ENCODE measurements at regions not wholly inside any gene's neighbourhood (a gene's known extent, or its start where the extent isn't known, plus 50 kb on each side); places are given as distances from the start of the nearest gene placed in this dataset.

DNA sequence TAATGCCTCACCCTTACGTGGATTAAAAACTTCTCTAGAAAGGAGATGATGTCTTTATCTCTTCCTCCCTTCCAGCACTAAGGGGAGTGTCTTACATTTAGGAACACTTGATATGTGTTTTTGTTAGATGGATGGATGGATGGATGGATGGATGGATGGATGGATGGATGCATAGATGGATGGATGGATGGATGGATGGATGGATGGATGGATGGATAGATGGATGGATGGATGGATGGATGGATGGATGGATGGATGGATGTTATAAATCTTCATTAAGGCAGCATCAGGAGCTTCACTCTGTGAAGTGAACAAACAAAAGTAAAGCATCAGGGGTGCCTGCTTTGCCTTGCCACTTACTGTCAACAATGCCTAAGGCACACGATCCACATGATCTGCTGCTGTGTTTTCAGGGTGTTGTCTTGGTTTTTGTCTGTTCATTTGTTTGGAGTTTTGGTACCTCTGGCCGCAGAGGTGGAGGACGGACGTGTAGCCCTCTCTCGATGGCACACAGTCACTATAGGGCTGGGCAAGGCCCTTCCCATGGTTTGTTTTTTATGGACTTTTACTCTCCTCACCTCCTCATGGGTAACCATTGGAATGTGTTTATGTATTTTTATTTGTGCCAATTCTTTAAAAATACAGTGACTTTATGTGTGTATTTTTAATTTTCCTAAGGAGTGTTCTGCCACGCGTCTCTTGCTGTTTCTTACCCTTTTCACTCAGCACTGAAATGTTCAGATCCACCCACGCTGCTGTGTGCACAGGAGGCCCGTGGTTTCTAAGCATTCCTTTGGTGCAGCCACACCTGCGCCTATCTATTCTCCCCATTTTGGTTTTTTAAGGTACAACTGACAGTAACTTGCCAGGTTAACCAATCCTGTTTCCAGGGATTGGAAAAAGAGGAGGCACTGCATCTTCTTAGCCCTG is 91.8 kb upstream of the ENPP6 start:
- no peak for DNase-seq

DNA sequence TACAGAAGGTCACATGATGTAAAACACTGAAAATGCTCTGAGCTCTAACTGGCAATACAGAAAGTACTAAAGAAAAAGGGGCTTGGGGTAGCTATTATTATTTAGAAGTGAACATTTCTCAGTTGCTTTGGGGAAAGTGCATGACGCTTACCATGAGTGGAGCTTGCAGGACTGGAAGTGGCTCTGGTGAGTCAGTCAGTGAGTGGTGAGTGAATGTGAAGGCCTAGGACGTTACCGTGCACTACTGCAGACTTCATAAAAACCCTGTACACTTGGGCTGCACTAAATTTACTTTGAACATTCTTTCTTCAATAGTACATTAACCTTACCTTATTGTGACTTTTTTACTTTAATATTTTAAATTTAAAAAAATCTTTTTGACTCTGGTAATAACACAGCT is 89.3 kb upstream of the ENPP6 start:
- no peak for DNase-seq

DNA sequence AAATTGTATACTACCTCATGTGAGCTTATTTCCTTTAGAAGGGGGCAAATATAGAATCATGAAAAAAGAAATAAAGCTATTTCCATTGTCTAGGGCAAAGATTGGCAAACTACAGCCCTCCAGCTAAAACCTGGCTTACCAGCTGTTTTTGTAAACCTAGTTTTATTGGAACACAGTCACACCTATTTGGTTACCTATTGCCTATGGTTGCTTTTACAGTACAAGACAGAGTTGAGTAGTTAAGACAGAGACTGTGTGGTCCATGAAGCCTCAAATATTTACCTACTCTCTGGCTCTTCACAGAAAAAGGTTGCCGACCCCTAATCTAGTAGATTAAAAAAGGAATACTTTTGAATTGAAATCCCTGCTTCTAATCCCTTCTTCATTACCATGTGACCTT is 88.8 kb upstream of the ENPP6 start:
- DNase-seq, result no peak

DNA sequence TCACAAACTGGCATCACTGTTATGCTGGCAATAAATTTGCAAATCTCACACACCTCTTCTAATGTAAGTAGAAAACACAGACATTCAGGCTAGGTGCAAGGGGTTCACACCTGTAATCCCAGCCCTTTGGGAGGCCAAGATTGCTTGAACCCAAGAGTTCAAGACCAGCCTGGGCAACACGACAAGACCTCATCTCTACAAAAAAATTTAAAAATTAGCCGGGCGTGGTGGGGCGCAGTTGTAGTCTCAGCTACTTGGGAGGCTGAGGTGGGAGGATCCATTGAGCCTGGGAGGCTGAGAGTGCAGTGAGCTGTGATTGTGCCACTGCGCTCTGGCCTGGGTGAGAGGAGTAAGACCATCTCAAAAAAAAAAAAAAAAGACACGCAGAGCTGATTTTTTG is 83.1 kb upstream of the ENPP6 start:
- no peak for DNase-seq

DNA sequence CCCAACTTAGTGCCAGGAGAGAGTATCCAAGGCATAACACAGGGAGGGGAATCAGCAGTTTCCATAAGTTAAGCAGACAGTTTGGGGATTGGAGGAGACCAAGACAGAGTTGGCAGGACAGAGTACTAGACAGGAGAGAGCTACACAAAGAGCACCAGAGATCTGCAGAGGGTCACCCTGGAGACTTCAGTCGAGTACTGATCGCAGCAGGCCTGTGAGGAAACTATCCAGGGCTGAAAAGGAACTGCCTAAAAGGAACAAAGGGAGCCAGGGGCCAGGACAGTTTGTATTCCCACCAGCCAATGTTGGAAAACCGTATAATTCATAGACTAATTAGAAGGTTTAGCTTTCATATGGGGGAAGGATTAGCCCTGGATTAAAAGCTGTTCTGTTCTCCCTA is 80.6 kb upstream of the ENPP6 start:
- no peak for DNase-seq

DNA sequence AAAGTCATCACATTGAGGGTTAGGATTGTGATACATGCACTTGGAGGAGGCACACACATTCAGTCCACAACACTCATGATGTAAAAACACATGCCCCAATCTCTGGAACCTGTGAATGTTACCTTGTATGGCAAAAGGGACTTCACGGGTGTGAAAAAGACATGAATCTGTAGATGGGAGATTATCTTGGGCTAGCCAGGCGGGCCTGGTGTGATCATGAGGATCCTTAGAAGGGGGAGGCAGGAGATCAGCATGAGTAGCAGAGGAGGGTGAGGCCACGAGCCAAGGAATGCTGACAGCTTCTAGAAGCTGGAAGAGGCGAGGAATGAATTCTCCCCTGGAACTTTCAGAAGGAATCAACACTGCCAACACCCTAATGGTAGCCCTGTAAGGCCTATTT is 77.5 kb upstream of the ENPP6 start:
- no peak for DNase-seq

DNA sequence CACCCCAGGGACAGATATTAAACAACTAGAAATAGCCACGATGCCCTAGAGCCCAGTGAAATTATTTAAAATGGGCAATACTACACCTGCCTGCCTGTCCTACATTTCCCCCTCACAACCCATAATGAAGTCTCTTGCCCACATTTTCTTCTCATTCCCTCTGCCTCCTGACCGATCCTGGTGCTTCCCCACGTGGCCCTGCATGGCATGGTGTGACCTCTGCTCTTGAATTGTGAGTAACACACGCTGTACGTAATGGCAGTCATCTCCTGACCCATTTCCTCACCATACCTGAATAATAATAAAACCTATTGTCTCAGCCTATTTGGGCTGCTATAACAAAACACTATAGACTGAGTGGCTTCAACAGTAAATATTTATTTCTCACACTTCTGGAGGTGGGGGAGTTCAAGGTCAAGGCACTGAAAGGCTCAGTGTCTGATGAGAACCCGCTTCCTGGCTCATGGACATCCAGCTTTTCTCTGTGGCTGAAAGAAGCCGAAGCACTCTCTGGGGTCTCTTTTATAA is 77.0 kb upstream of the ENPP6 start:
- no peak for DNase-seq

DNA sequence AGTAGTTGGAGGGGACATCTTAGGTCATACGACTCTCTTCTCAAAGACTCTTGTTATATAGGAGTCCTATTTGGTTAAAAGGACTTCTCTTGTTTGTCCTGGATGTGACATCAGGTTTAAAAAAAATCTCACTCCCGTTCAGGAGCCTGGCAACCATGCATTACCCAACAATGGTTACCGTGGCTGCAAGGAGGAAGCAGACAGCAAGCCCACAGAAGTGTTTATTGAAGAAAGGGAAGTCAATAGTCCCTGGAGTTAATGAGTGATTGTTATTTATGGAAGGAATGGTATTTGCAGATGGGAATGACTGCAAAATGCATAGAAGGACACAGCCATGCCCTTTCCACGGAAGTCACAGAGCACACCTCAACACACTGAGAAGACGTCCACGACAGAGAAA is 75.9 kb upstream of the ENPP6 start:
- DNase-seq, result peak; percentile 24 to 54

DNA sequence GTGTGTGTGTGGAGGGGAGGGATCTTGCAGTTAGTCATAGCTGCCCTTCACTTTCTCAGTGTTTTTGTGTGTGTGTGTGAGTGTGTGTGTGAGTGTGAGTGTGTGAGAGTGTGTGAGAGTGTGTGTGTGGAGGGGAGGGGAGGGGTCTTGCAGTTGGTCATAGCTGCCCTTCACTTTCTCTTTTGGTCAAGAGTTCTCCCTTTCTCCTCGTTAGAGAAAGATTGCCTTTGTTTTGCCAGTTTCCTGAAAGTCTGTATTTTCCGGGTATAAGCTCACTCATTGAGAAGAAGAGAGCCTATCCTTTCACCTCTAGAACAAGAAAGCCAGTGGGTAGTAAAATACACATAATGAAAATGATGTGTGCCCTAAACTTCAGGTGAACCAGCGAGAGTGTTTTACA is 75.2 kb upstream of the ENPP6 start:
- DNase-seq, result no peak

DNA sequence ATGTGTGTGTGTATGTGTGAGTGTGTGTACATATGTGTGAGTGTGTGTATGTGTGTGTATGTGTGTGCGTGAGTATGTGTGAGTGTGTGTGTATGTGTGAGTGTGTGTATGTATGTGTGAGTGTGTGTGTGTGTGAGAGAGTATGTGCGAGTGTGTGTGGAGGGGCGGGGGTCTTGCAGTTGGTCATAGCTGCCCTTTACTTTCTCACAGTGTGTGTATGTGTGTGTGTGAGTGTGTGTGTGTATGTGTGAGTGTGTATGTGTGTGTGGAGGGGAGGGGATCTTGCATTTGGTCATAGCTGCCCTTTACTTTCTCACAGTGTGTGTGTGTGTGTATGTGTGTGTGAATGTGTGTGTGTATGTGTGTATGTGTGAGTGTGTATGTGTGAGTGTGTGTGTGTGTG is 74.8 kb upstream of the ENPP6 start:
- no peak for DNase-seq

DNA sequence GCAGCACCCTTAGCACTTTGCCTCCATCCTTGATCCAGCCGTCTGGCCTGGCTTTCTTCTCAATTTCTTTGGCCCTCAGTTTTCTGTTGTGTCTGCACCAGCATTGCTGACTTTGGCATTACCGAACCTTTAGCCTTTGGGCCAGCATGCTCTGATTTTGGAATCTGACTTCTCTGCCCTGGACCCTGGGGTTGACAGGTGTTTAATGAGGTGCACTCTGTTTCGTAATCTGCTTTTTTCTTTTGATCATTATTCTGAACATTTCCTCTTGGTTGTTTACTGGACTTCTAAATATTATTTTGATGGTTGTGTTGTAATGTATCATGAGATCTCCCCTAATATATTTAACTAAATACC is 71.5 kb upstream of the ENPP6 start:
- no peak for DNase-seq

DNA sequence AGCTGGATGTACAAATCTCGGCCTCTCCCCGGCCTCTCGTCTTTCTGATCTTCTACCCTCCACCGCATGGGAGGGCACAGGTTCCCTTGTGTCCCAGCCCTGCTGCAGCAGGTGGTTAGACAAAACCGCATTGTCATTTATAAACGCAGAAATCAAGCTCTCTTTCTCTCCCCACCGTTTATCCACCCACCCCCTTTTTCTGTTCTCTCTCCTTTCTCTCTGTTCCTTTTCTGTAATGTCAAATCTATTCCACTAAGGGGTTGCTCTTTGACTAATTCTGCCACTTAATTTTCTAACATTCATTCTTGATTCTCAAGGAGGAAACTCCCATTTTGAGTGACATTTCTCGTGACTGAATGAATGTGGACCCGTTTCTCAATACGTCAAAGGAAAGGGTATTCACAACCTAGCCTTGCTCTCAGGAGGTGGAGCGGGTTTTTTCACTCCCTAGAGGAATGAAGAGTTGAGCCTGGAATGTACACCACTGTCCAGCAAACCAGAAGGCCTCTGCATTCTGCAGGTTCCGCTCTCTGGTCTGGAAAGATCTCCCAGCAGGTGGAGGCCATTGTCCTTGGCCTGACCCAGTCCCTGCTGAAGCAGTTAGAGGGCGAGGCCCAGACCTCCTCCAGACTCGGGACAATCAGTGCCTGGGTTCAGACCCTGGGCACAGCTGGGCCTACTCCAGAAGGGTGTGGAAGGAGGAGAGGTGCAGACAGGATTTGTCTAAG is 70.9 kb upstream of the ENPP6 start:
- no peak for DNase-seq

DNA sequence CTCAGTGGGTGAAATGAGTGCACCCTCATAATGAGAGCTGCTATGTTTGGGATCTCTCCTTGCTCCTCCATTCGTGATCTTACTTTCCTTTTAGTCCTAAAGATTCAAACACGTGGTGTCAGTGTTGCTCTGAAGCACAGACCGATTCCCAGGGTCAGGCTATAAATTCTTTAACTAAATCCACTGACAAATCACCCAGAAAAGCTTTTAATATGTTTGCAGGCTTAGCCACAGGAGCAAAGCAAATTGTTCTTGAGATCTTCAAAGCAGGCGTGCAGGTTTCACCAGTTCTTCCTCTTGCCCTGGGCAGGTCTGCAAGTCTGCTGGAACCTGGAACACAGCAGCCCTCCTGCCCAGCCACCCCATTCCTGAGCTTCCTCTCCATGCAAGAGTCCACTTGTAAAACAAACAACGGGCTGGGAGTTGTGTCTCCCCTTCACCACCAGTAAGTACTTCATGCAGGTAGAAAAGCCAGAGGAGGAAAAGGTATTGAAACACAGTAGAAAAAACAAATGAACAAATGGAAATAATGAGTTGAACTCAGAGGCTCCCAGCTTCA is 70.1 kb upstream of the ENPP6 start:
- no peak for DNase-seq

DNA sequence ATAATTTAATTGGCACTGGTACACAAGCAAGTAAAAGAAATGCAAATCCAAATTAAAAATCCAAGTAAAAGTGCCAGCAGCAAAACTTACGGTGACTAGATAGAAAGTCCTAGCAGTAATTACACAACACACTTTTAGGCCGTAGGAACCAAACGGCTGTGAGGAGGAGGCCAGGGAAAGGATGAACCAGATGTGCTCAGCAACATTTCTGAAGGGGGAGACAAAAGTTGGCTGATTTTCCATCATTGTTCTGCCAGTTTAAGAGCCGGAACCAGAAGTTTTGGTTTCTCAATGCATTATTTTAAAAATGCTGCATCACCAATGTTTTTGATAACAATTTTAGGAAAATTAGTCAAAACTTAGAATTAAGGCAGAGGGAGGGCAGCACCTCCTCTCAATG is 68.7 kb upstream of the ENPP6 start:
- no peak for DNase-seq

DNA sequence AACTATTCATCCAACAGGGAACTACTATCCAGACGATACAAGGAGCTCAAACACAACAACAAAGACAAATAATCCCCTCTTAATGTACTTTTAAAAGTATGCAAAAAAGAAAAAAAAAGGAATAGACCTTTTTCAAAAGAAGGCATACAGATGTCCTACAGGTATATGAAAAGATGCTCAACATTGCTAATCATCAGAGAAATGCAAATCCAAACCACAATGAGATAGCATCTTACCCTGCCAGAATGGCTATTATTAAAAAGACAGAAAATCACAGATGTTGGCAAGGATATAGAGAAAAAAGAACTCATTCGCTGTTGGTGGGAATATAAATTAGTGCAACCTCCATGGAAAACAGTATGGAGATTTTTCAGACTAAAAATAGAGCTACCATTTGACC is 67.1 kb upstream of the ENPP6 start:
- DNase-seq, result no peak

DNA sequence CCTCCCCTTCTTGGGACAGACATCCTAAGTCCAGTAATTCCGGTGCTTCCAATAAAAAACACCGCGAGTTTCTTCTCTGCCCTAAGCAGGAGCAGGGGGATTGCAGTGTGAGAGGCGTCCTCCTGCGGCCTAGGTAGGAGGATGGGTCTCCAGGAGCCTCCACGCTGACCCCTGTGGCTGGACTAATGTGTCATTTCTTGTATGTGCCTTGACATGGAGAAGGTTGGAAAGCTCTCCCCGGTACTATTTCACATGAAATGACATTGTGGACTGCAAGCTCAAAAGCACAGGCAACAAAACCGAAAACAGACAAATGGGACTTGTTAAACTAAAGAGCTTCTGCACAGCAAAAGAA is 66.6 kb upstream of the ENPP6 start:
- no peak for DNase-seq

DNA sequence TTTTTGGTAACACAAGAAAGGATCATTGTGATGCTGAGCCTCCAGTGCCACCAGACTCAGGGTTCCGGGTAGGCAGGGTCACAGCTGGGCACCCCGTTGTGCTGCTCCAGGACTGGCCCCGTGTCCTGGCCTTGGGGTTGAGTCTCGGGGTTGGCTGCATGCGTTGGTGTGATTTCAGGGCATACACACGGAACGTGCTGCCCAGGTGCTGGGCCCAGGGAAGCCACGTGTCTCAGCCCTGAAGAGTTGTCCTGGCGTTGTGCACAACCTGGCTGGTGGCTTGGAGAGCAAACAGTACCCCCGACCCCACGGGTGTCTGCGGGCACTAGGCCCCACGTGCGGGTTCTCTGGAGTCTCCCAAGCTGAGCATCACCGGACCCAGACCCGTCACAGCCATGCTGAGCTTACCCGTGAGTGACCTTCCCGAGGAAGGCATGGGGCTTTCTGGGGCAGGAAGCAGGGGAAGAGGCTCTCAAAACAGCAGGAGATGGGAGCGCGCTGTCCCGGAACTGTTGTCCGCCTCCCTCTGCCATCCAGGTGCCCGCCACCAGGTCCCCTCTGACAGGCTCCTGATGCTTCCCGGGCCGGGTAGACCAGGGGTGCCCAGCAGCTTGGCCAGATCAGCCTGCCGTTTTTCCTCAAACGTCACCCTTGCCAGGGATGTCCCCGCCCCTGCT is 66.1 kb upstream of the ENPP6 start:
- no peak for DNase-seq

DNA sequence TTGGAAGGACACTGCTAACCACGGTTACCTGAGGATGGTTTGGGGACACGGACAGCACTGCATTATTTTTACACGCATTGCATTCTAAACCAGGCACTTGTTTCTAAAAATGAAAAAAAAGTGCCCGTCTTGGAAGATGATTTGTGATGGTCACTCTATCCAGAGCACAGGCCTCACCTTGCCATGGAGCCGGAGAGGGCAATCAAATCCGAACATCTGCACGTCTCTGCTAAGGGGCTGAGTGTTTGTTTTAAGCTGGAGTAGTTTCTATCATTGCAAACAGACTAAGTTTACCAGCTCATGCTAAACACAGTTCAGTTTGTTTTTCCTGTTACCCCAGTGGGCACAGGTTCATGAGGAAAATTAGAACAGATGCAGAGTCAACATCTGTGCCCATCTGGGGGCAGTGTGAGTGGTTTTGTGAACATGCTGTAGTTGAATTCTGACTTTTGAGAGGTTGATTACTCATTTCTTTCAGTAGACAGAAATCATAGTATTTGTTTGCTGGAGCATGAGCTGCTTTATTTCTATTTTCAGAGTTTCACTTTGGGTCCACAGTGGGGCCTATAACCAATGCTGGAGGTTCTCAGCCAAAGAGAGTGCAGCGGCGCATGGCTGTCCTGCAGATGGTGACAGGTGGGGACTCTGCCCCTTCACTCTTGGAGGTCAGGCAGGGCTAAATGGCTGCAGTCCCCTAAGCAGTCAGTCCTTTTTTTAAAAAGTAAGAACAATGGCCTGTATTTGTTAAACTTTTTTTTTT is 65.4 kb upstream of the ENPP6 start:
- no peak for DNase-seq

DNA sequence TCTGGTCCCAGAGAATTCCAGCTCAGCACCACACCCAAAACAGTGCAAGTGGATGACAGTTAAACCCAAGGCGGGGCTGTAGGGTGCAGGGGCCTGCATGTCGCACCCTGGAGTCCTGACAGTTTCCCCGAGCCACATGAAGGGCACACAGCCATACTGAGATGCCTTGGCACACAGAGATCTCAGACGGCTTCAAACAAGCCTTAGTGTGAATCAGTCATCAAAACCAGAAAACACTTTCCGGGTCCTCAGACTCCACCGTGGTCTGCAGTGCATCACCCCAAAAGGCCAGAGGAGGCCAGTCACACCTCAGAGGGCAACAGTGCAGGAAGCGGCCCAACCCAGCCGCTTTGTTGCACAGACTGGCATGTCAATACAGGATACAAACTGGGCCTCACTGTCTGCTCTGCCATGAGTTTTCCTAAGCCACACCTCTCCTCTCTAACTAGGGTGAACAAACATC is 64.6 kb upstream of the ENPP6 start:
- DNase-seq, result peak; percentile 38 to 54

DNA sequence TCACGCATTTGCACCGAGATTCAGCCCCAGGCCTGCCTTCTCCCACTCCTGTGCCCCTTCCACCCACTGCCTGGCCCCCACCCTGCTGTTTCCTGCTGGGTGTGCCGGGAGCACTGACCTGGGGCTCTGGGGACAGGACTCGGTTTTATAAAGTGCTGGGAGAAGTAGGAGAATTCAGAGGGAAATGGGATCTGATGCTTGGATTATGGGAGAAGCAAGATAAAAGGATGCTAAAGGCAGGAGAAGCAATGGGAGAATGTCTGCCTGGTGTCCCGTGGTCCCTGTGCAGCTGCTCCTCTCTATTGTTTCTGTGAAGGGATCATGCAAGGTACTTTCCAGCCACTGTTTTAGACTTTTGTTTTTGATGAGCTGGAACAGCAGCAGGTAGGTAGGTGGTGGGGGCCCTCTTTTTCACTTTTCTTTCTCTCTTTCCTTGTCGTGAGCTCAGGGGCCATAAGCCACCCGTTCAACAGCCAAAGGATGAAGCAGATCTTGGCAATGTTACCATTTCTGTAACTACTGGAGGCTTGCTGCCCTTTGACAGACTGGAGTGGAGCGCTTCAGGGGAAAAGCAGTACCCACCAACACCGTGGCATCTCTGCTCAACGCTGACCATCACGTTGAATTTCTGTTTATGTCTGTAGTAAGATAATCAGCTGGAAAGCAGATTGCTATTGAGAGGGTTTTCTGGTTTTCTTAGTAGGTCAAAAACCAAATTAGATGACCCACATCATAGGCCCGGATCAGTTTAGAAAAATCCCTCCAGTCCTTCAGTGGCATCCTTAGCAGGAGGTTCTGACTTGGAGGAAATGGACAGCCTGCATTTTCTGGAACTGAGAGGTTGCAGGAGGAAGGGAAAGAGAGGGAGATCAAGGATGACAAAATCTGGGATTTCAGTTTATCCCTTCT is 63.8 kb upstream of the ENPP6 start:
- DNase-seq, result no peak

DNA sequence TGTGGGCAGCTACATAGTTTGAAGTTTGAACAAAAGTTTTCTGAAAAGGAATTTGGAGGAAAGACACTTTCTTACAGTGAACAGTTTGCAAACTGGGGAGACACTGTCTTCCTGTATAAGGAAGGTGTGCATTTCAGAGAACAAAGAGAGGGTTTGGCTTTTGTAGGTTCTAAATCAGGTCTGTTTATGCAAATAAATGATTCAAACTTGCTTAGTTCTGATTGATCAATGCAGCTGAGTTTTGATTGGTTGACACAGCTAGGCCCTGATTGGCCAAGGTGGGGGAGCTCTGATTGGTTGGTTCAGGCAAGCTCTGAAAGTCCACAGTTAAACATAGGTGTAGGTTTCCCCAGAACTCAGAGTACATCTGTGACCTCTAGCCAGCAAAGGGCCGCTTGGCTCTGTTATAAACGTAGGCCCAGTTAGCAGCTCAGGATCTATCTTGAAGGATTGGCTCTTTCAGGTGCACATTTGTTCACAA is 63.0 kb upstream of the ENPP6 start:
- peak; percentile 37 to 62 for DNase-seq
